GM23248 (cell line): ENCODE measurements at regions not wholly inside any gene's neighbourhood (a gene's known extent, or its start where the extent isn't known, plus 50 kb on each side); places are given as distances from the start of the nearest gene placed in this dataset.

Source experiments
- DNase-seq: peaks from one replicate; pipeline ENCODE4 v3.0.0-alpha.2; 2015
- H2AFZ ChIP-seq: fragments of 200-600 bp; sonication (generic); 2 replicates; pipeline ENCODE4 v1.6.1; 2016; ENCODE audit warnings: antibody characterized with exemption
- H3F3A ChIP-seq: fragments of 200-600 bp; sonication (generic); 2 replicates; pipeline ENCODE4 v1.6.1; 2016; ENCODE audit warnings: mild to moderate bottlenecking, antibody characterized with exemption, mixed run types; ENCODE audit not compliant: insufficient read depth
- H3K27ac ChIP-seq: fragments of 200-600 bp; sonication (generic); 2 replicates; pipeline ENCODE4 v1.5.1; 2016; ENCODE audit warnings: mild to moderate bottlenecking
- H3K27me3 ChIP-seq: fragments of 200-600 bp; sonication (generic); replicated peaks from 2 replicates; pipeline ENCODE4 v1.6.1; 2016; ENCODE audit warnings: mild to moderate bottlenecking; ENCODE audit not compliant: insufficient read depth
- H3K36me3 ChIP-seq: fragments of 200-600 bp; sonication (generic); 2 replicates; pipeline ENCODE4 v1.6.1; 2016; ENCODE audit warnings: low read depth, mild to moderate bottlenecking
- H3K4me1 ChIP-seq: fragments of 200-600 bp; sonication (generic); 2 replicates; pipeline ENCODE4 v1.6.1; 2016; ENCODE audit warnings: mild to moderate bottlenecking; ENCODE audit not compliant: insufficient read depth
- H3K4me2 ChIP-seq: fragments of 200-600 bp; sonication (generic); one replicate; pipeline ENCODE4 v1.6.1; 2016; ENCODE audit warnings: mild to moderate bottlenecking; ENCODE audit not compliant: unreplicated experiment
- H3K4me3 ChIP-seq: fragments of 200-600 bp; sonication (generic); 2 replicates; pipeline ENCODE4 v1.5.1; 2016; ENCODE audit warnings: mild to moderate bottlenecking
- H3K79me2 ChIP-seq: fragments of 200-600 bp; sonication (generic); 2 replicates; pipeline ENCODE4 v1.6.1; 2016; ENCODE audit warnings: mild to moderate bottlenecking; ENCODE audit not compliant: insufficient read depth
- H3K9ac ChIP-seq: fragments of 200-600 bp; sonication (generic); 2 replicates; pipeline ENCODE4 v1.6.1; 2016; ENCODE audit warnings: mild to moderate bottlenecking
- H3K9me2 ChIP-seq: fragments of 200-600 bp; sonication (generic); 2 replicates; pipeline ENCODE4 v1.6.1; 2016; ENCODE audit warnings: mixed run types, mild to moderate bottlenecking, moderate library complexity; ENCODE audit not compliant: insufficient read depth
- H3K9me3 ChIP-seq: fragments of 200-600 bp; sonication (generic); one replicate; pipeline ENCODE4 v1.6.1; 2017; ENCODE audit warnings: low read depth
- H4K20me1 ChIP-seq: fragments of 200-600 bp; sonication (generic); 2 replicates; pipeline ENCODE4 v1.6.0; 2016; ENCODE audit not compliant: insufficient read depth
- EZH2 ChIP-seq: fragments of 200-600 bp; sonication (generic); IDR thresholded peaks from 2 replicates; pipeline ENCODE4 v1.6.1; 2018; ENCODE audit warnings: antibody characterized with exemption, mild to moderate bottlenecking; ENCODE audit not compliant: insufficient read depth, poor library complexity, severe bottlenecking
- EZH2phosphoT487 ChIP-seq: fragments of 200-600 bp; sonication (generic); IDR thresholded peaks from 2 replicates; pipeline ENCODE4 v1.6.1; 2018; ENCODE audit warnings: antibody characterized with exemption, moderate library complexity, mild to moderate bottlenecking, low read depth; ENCODE audit not compliant: insufficient read depth
- WGBS, 2 experiments: methylation state at CpG; one replicate each; pipeline ENCODE4 v1.1.6; 2015 to 2017; ENCODE audit warnings: low lambda C conversion rate in 2 of 2, low coverage in 1 of 2; ENCODE audit errors: missing lambda C conversion rate in 2 of 2; 5-methylcytosine and 5-hydroxymethylcytosine counted together
- in situ Hi-C: fragments of 300-500 bp; cut with MboI; formaldehyde crosslinking; loops from 2 replicates; pipeline ENCODE4 v1.15.0; 2020

DNA sequence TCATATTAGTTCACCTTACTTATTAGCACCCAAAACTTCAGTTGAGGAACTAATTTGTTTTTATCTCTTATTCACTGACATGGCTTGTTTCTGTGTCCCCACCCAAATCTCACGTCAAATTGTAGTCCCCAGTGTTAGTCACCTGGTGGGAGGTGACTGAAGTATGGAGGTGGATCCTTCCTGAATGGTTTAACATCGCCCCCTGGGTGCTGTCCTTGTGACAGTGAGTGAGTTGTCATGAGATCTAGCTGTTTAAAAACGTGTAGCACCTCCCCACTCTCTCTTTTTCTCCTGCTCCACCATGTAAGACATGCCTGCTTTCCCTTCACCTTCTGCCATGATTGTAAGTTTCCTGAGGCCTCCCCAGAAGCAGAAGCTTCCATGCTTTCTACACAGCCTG is 75.0 kb upstream of the HECTD2 start:
- no peak overlapping the region for H3K27ac ChIP-seq
- no peaks in the 10 kb centered on the region for H3K9me3 ChIP-seq
- H4K20me1 ChIP-seq, result no peaks in the 10 kb centered on the region
- WGBS, 2 experiments, result 65 to 67% methylated on average over 3 of the region's 3 CpGs
- H3K9ac ChIP-seq, result no peak overlapping the region
- peaks cover 1% of the 10 kb centered on the region; the same call in 1 of the 2 replicates for H3F3A ChIP-seq
- H3K4me1 ChIP-seq, result no peaks in the 10 kb centered on the region
- in situ Hi-C loops, result no loop called here
- no peak overlapping the region for H3K4me2 ChIP-seq
- TF ChIP-seq EZH2, result no peak
- no peak for TF ChIP-seq EZH2phosphoT487
- no peaks in the 10 kb centered on the region for H3K79me2 ChIP-seq
- no peak overlapping the region for H3K4me3 ChIP-seq
- DNase-seq, result no peak
- H3K9me2 ChIP-seq, result no peaks in the 10 kb centered on the region
- no peaks in the 10 kb centered on the region for H3K36me3 ChIP-seq
- H3K27me3 ChIP-seq, result no peaks in the 10 kb centered on the region
- no peak overlapping the region for H2AFZ ChIP-seq

DNA sequence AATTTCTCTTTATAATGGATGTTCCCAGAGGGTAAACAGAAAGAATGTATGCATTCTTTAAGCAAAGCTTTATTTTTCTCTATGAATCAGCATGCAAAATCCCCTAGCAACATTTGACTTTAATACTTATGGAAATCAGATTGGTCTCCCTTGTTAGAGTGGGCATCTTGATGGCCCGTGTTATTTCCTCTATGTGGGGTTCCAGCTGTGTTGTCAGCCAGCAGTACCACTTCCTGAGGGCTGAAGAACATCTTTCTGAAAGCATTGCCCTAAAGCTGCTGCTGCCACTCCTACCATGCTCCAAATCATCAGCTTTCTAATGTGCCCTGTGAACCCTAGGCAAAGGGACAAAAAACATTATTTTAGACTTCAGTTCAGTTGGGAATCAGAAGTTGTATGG is 70.4 kb upstream of the HECTD2 start:
- H2AFZ ChIP-seq, result no peak overlapping the region
- no peak for TF ChIP-seq EZH2phosphoT487
- no peak for TF ChIP-seq EZH2
- H3K27ac ChIP-seq, result no peak overlapping the region
- no peaks in the 10 kb centered on the region for H3K9me2 ChIP-seq
- 100% methylated on average over 1 of the region's 1 CpG for WGBS, 2 experiments
- H3K9me3 ChIP-seq, result no peaks in the 10 kb centered on the region
- no peaks in the 10 kb centered on the region for H4K20me1 ChIP-seq
- no peak overlapping the region for H3K9ac ChIP-seq
- no peak for DNase-seq
- H3K79me2 ChIP-seq, result no peaks in the 10 kb centered on the region
- peaks cover 17% of the 10 kb centered on the region for H3F3A ChIP-seq
- no peak overlapping the region for H3K4me3 ChIP-seq
- no peak overlapping the region for H3K4me2 ChIP-seq
- no peaks in the 10 kb centered on the region for H3K36me3 ChIP-seq
- no peaks in the 10 kb centered on the region for H3K27me3 ChIP-seq
- in situ Hi-C loops, result no loop called here
- peaks cover 13% of the 10 kb centered on the region for H3K4me1 ChIP-seq

DNA sequence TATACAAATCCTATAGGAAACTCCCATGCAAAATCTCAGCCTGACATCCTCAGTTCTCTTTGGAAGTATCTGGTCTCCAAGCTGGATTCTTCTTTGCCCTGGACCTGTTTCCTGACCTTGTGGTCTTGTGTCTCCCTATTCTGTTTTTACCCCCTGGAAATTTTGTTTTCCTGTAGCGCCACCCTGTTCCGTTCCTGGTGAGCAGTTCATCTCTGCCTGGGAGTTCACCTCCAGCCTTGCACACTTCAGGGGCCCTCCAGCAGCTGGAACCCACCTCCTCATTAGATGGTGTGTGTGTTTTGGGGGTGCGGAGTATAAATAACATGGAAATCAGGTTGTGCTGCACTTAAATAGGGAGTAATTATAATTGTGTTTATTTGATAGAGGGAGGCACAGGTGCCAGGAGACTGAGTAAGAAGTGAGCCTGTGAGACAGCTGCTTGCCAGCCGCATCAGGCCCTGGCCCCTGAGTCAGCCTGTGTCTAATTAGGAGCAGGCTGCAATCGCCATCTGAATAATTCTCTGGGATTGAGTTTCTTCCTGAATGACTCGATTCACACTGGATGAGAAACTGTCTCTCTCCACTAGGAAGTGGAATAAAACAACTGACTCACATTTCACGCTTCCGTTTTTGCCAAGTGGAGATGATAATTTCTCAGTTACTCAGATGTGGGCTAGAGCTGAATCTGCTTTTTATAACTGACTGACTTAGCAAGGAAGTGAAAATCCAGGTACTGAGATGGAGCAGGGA is 69.4 kb upstream of the HECTD2 start:
- Histone ChIP-seq H3K27ac (peak overlapping the region; percentile 69), H3F3A (peaks cover 25% of the 10 kb centered on the region), H3K9ac (peak overlapping the region; percentile 1; the same call in 1 of the 2 replicates), H3K9me2 (no peaks in the 10 kb centered on the region), H3K36me3 (no peaks in the 10 kb centered on the region), H4K20me1 (no peaks in the 10 kb centered on the region), H3K4me2 (peak overlapping the region; percentile 69), H2AFZ (0 out of 2 replicates have a peak overlapping the region, but pooled peaks have one; percentile 12), H3K4me1 (peaks cover 22% of the 10 kb centered on the region), H3K27me3 (no peaks in the 10 kb centered on the region), H3K9me3 (no peaks in the 10 kb centered on the region), H3K4me3 (0 out of 2 replicates have a peak overlapping the region, but pooled peaks have one; percentile 28), H3K79me2 (no peaks in the 10 kb centered on the region)
- TF ChIP-seq EZH2 (no peak), EZH2phosphoT487 (0 out of 2 replicates have a peak, but pooled peaks have one; percentile 66)
- DNase-seq, result peak; percentile 98
- 12 to 17% methylated on average over 8 of the region's 8 CpGs for WGBS, 2 experiments
- in situ Hi-C loops, result no loop called here

DNA sequence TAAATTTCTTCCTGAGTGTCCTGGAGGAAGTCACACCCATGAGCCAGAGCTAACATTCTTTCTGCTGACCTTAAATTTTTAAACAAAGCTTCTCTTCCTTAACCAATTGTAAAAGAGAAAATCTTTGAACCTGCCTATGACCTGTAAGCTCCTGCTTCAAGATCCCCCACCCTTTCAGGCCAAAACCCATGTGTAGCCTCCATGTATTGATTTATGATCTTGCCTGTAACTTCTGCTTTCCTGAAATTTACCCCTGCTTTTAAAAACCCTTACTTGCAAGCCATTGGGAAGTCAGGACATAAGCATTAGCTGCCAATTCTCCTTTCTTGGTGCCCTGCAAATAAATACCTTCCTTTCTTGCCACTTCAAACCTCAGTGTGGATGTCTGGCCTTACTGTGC is 68.5 kb upstream of the HECTD2 start:
- H3K9ac ChIP-seq, result no peak overlapping the region
- DNase-seq, result no peak
- H3K36me3 ChIP-seq, result no peaks in the 10 kb centered on the region
- peak overlapping the region; percentile 69 for H3K27ac ChIP-seq
- H4K20me1 ChIP-seq, result no peaks in the 10 kb centered on the region
- H3K79me2 ChIP-seq, result no peaks in the 10 kb centered on the region
- H3K9me3 ChIP-seq, result no peaks in the 10 kb centered on the region
- H3K4me2 ChIP-seq, result peak overlapping the region; percentile 69
- 0 out of 2 replicates have a peak overlapping the region, but pooled peaks have one; percentile 12 for H2AFZ ChIP-seq
- in situ Hi-C loops, result no loop called here
- peaks cover 28% of the 10 kb centered on the region for H3K4me1 ChIP-seq
- H3K9me2 ChIP-seq, result no peaks in the 10 kb centered on the region
- H3K27me3 ChIP-seq, result no peaks in the 10 kb centered on the region
- TF ChIP-seq EZH2phosphoT487 (no peak), EZH2 (no peak)
- peaks cover 31% of the 10 kb centered on the region for H3F3A ChIP-seq
- no peak overlapping the region for H3K4me3 ChIP-seq

DNA sequence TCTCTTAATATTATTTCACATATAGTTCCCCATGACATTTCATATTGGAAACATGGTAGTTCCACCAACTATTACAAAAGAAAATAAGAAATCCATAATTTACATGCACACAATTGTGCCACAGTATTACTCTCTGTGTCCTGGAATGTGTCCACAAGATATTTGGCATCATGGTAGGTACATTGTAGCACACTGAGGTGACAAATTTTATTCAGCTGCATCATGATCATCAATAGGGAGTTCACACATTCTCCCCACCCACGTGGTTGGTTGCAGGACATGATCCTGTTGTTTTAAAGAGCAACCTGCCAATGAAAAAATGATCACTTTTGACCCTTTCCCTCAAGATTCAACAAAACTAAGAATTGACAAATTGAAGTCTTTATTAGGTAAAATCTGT is 67.1 kb upstream of the HECTD2 start:
- 16 to 18% methylated on average over 1 of the region's 1 CpG for WGBS, 2 experiments
- Histone ChIP-seq H3K79me2 (no peaks in the 10 kb centered on the region), H3K27ac (no peak overlapping the region), H3K4me3 (no peak overlapping the region), H4K20me1 (no peaks in the 10 kb centered on the region), H3K36me3 (no peaks in the 10 kb centered on the region), H2AFZ (no peak overlapping the region), H3K9ac (no peak overlapping the region), H3K4me1 (peaks cover 28% of the 10 kb centered on the region), H3K4me2 (no peak overlapping the region), H3K9me2 (no peaks in the 10 kb centered on the region), H3K27me3 (no peaks in the 10 kb centered on the region), H3K9me3 (no peaks in the 10 kb centered on the region), H3F3A (peaks cover 31% of the 10 kb centered on the region)
- DNase-seq, result no peak
- TF ChIP-seq EZH2phosphoT487, result no peak
- TF ChIP-seq EZH2, result no peak
- in situ Hi-C loops, result no loop called here
